IMR-90 (cell line): ENCODE measurements at regions not wholly inside any gene's neighbourhood (a gene's known extent, or its start where the extent isn't known, plus 50 kb on each side); places are given as distances from the start of the nearest gene placed in this dataset.

Experiments
- MAZ ChIP-seq: IDR thresholded peaks from 2 replicates; pipeline ENCODE4 v1.6.1; 2012; ENCODE audit warnings: low read depth, mild to moderate bottlenecking, low read length, improper control_type of control experiment, moderate library complexity, borderline replicate concordance
- RAD21 ChIP-seq: IDR thresholded peaks from 2 replicates; pipeline ENCODE4 v1.6.1; 2012; ENCODE audit warnings: low read length, improper control_type of control experiment
- RFX5 ChIP-seq: IDR thresholded peaks from 2 replicates; pipeline ENCODE4 v1.8.0; 2012; ENCODE audit warnings: low read depth, mild to moderate bottlenecking, low read length, moderate library complexity
- SMC3 ChIP-seq: fragments of 150-350 bp; IDR thresholded peaks from 2 replicates; pipeline ENCODE4 v1.6.1; 2016; ENCODE audit warnings: low read depth, mild to moderate bottlenecking, antibody characterized with exemption, low read length, moderate library complexity

- no peak for TF ChIP-seq SMC3
- TF ChIP-seq RAD21 = no peak
- no peak for TF ChIP-seq MAZ
- TF ChIP-seq RFX5 = no peak
Observed at GRCh38 chr4:37101182-37101581, 143.4 kb upstream of the NWD2 start.
